Heart left ventricle (tissue), 16 donors: ENCODE measurements at regions not wholly inside any gene's neighbourhood (a gene's known extent, or its start where the extent isn't known, plus 50 kb on each side); places are given as distances from the start of the nearest gene placed in this dataset.

Experiments
- ATAC-seq, 4 donors: fragments of 200-7000 bp; cut with Tn5 transposase; one replicate each; pipeline ENCODE4 v1.9.1; 2020 to 2022; ENCODE audit warnings: moderate library complexity in 4 of 4, mild to moderate bottlenecking in 3 of 4, moderate number of reproducible peaks in 1 of 4
- DNase-seq, 5 donors: peaks; one replicate each; pipeline ENCODE4 v3.0.0-alpha.2; 2020
- H3K27ac ChIP-seq, 12 donors: fragments of 200-600 bp; sonication (generic) in 4 of 12; one replicate each; pipeline versions ENCODE4 v1.5.0 to v1.8.0; 2016 to 2022; ENCODE audit warnings: mild to moderate bottlenecking in 2 of 12
- H3K27me3 ChIP-seq, 9 donors: fragments of 200-600 bp; sonication (generic) in 2 of 9; one replicate each; pipeline versions ENCODE4 v1.5.1 to v1.8.0; 2016 to 2022; ENCODE audit warnings: mild to moderate bottlenecking in 3 of 9
- H3K36me3 ChIP-seq, 9 donors: fragments of 200-600 bp; sonication (generic) in 2 of 9; one replicate each; pipeline versions ENCODE4 v1.5.0 to v1.8.0; 2018 to 2022; ENCODE audit warnings: mild to moderate bottlenecking in 2 of 9
- H3K4me1 ChIP-seq, 12 donors: fragments of 200-600 bp; sonication (generic) in 4 of 12; one replicate each; pipeline versions ENCODE4 v1.5.0 to v1.8.0; 2016 to 2022; ENCODE audit warnings: mild to moderate bottlenecking in 3 of 12
- H3K4me3 ChIP-seq, 12 donors: fragments of 200-600 bp; sonication (generic) in 4 of 12; one replicate each; pipeline versions ENCODE4 v1.5.0 to v1.8.0; 2017 to 2022; ENCODE audit warnings: mild to moderate bottlenecking in 9 of 12, moderate library complexity in 4 of 12
- H3K9me3 ChIP-seq, 12 donors: fragments of 200-600 bp; sonication (generic) in 4 of 12; one replicate each; pipeline versions ENCODE4 v1.5.0 to v1.8.0; 2016 to 2022; ENCODE audit warnings: mild to moderate bottlenecking in 1 of 12
- POLR2A ChIP-seq, 2 donors: fragments of 450-650 bp; IDR thresholded peaks; one replicate each; pipeline ENCODE4 v1.6.1; 2017; ENCODE audit warnings: antibody characterized with exemption in 2 of 2, mild to moderate bottlenecking in 2 of 2, moderate library complexity in 2 of 2
- WGBS, 4 donors: extraction: QIAGEN DNeasy Blood & Tissue Kit in 2 of 4; methylation state at CpG; one replicate each; pipeline versions ENCODE4 v1.1.5 to v1.1.7; 2013 to 2018; 5-methylcytosine and 5-hydroxymethylcytosine counted together
- intact Hi-C, 10 donors: fragments of 100-400 bp; cut with DNase I; formaldehyde crosslinking; loops; one replicate each; pipeline versions ENCODE4 v1.11.1 to v1.14.2; 2022
- TF ChIP-seq, protein P1 (sequence below), 12 donors: fragments of 200-600 bp; sonication (generic) in 4 of 12; IDR thresholded peaks; one replicate each; pipeline versions ENCODE4 v1.5.0 to v1.8.0; 2018 to 2022; ENCODE audit warnings: antibody characterized with exemption in 12 of 12, mild to moderate bottlenecking in 5 of 12
- donor health status: ischemic (EF 13 %, LVEDD 7.1; RV severe dilation, severe dysfunction).
- donor health status: healthy with polysubstance abuse.
- donor health status: DM: no; HTN: yes; CAD: no.
- donor health status: DM: no; HTN: no; CAD: no.
- donor health status: ischemic (EF 25% LVEDD 6.9; RV normal size, moderate dysfunction).
- donor health status: ischemic (EF 25% LVEDD 5.7; RV mildly dilated, moderate dysfunction).
- donor health status: healthy.
- donor health status: DM: yes; HTN: yes; CAD: no.
- donor health status: ischemic (EF 35%, LVEDD 5.7; RV mildly dilated, moderate dysfunction).
- donor health status: nonischemic (EF 11% LVEDD 7.7; RV severe dilation, severe dysfunction).
- donor health status: DM: yes; HTN: yes; CAD: no.
- donor health status: PGD.
- donor health status: ischemic (EF 29% LVEDD 5.4; RV normal size, mild dysfunction).
- donor health status: nonischemic (EF 23%, LVEDD 6.1; RV moderate dilation, normal function).

DNA sequence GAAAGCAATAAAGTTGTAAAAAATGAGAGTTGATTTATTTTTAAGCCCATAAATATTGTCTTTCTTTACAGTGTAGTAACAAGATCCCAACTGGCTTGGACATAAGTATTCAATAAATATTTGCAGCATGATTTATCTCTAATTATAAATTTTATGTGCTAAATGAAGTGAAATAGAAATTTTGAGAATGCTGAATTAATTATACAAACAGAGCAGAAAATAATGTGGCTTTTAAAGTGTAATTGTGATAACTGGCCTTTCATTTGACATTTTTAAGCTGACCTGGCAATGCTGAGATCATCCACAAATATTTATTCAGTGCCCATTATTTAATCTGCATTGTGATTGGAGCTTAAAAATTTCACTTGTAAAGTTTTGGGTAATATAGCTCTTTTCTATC lies 201.6 kb upstream of the NAV3 start:
- Histone ChIP-seq H3K36me3 (no peaks in the 10 kb centered on the region), H3K4me3 (no peak overlapping the region), H3K27me3 (no peaks in the 10 kb centered on the region), H3K27ac (no peak overlapping the region), H3K4me1 (no peaks in the 10 kb centered on the region), H3K9me3 (peaks cover 0 to 24% (median 0%) of the 10 kb centered on the region in 12 donors)
- ATAC-seq = no peak
- DNase-seq = no peak
- intact Hi-C loops = no loop called here
- TF ChIP-seq POLR2A (IDR thresholded peaks at IDR 0.05) = no peak
- TF ChIP-seq, protein P1, sequence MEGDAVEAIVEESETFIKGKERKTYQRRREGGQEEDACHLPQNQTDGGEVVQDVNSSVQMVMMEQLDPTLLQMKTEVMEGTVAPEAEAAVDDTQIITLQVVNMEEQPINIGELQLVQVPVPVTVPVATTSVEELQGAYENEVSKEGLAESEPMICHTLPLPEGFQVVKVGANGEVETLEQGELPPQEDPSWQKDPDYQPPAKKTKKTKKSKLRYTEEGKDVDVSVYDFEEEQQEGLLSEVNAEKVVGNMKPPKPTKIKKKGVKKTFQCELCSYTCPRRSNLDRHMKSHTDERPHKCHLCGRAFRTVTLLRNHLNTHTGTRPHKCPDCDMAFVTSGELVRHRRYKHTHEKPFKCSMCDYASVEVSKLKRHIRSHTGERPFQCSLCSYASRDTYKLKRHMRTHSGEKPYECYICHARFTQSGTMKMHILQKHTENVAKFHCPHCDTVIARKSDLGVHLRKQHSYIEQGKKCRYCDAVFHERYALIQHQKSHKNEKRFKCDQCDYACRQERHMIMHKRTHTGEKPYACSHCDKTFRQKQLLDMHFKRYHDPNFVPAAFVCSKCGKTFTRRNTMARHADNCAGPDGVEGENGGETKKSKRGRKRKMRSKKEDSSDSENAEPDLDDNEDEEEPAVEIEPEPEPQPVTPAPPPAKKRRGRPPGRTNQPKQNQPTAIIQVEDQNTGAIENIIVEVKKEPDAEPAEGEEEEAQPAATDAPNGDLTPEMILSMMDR (IDR thresholded peaks at IDR 0.05) = no peak

DNA sequence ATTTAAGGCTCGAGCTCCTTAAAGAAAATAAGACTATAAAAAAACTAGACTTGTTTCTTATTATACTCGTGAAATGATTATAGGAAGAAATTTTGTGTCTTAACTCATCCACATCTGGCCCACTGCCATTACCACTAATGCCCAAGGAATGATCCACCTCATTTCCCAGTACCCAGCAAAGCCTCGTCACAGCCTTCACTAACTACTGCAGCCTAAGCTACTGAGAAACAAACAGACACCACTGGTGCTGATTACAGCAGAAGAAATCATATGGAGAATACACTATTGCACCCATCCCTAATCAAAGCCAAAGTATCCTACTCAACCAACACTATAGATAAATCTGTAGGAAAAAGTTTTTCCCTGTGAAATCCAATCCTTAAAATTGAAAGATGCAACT lies 205.3 kb upstream of the NAV3 start:
- no peak overlapping the region for H3K4me3 ChIP-seq
- DNase-seq = no peak
- intact Hi-C loops = no loop called here
- no peak overlapping the region for H3K27ac ChIP-seq
- no peak for ATAC-seq
- no peaks in the 10 kb centered on the region for H3K4me1 ChIP-seq
- TF ChIP-seq, protein P1 (IDR thresholded peaks at IDR 0.05) = no peak
- TF ChIP-seq POLR2A (IDR thresholded peaks at IDR 0.05) = no peak
- 86 to 88% (median 87%) methylated on average over 3 of the region's 3 CpGs for WGBS, 4 donors
- no peaks in the 10 kb centered on the region for H3K36me3 ChIP-seq
- no peaks in the 10 kb centered on the region for H3K27me3 ChIP-seq
- peaks cover 0 to 20% (median 0%) of the 10 kb centered on the region in 12 donors for H3K9me3 ChIP-seq

DNA sequence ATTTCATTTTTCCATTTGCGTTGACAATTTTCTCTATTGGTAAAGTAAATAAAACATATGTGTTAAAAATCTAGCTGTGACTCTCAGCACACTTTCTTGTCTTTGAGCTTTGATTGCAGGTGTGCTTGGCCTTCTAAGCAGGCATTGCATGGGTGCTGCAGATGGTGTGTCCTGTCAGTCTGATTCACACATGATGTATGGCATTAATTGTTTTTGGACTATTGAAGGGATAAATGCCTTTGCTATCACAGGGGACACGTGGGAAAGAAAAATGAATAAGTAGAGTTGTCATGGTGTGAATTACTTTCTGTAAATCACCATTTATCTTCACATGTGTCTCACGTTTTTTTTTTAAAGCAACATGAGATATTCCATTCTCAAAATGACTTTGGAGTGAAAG lies 211.3 kb upstream of the NAV3 start:
- peaks cover 0 to 16% (median 7%) of the 10 kb centered on the region in 12 donors for H3K9me3 ChIP-seq
- no peak overlapping the region for H3K4me3 ChIP-seq
- TF ChIP-seq, protein P1 (IDR thresholded peaks at IDR 0.05) = no peak
- TF ChIP-seq POLR2A (IDR thresholded peaks at IDR 0.05) = no peak
- DNase-seq (no peak), ATAC-seq (no peak)
- no peaks in the 10 kb centered on the region for H3K27me3 ChIP-seq
- intact Hi-C loops = no loop called here
- no peaks in the 10 kb centered on the region for H3K4me1 ChIP-seq
- no peaks in the 10 kb centered on the region for H3K36me3 ChIP-seq
- WGBS, 4 donors = 66 to 74% (median 71%) methylated on average over 3 of the region's 3 CpGs
- no peak overlapping the region for H3K27ac ChIP-seq

DNA sequence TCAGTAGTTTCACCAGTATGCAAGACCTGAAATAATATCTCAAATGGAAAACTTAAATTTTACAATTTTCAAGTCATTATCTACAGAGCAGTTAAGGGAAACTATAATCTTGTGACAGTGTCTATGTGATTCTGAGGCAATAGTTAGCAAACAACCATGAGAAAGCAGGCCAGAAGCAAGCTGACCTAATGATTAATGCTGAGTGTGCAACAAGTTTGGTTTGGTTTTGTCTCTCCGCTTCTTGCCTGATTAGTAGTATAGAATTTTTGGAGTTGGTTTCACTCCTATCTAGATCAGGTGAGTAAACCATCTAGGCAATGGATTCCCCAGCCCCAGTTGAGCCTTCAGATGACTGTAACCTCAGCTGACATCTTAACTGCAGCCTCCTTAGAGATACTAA lies 212.9 kb upstream of the NAV3 start:
- TF ChIP-seq POLR2A (IDR thresholded peaks at IDR 0.05) = no peak
- TF ChIP-seq, protein P1 (IDR thresholded peaks at IDR 0.05) = no peak
- no peaks in the 10 kb centered on the region for H3K36me3 ChIP-seq
- H3K4me3 ChIP-seq = no peak overlapping the region
- 96 to 100% (median 100%) methylated on average over 1 of the region's 1 CpG for WGBS, 4 donors
- H3K27me3 ChIP-seq = no peaks in the 10 kb centered on the region
- DNase-seq = no peak
- H3K4me1 ChIP-seq = no peaks in the 10 kb centered on the region
- no peak for ATAC-seq
- peaks cover 0 to 16% (median 7%) of the 10 kb centered on the region in 12 donors for H3K9me3 ChIP-seq
- intact Hi-C loops = no loop called here
- no peak overlapping the region for H3K27ac ChIP-seq
